ENCODE measurements at regions not wholly inside any gene's neighbourhood (a gene's known extent, or its start where the extent isn't known, plus 50 kb on each side); places are given as distances from the start of the nearest gene placed in this dataset.

DNA sequence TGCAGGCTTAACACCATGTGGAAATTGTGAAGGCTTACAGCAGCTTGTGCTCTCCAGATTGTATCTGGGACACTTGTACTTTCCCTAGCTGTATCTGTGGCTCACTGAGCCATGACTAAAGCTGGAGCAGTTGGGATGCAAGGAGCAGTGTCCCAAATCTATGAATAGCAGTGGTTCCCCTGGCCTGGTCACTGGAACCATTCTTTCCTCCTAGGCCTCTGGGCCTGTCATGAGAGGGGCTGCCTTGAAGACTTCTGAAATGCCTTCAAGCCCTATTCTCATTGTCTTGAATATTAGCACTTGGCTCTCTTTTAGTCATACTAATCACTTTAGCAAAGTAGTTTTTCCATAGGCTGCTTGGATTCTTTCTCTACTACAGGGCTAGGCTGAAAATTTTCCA, 186.8 kb upstream of the LRATD1 start:
- no peak for TF ChIP-seq NFIC (IDR thresholded peaks at IDR 0.05)
- no peak for TF ChIP-seq FOXM1 (IDR thresholded peaks at IDR 0.05; ENCODE audit: borderline replicate concordance, low read depth)

Data from Ishikawa (cell line).